HG03521 (cell line): ENCODE measurements at regions not wholly inside any gene's neighbourhood (a gene's known extent, or its start where the extent isn't known, plus 50 kb on each side); places are given as distances from the start of the nearest gene placed in this dataset.

Experiments used
- ATAC-seq: cut with Tn5 transposase; IDR thresholded peaks from one replicate; pipeline ENCODE4 v1.9.1; 2021; ENCODE audit warnings: mild to moderate bottlenecking, moderate library complexity; ENCODE audit not compliant: unreplicated experiment

DNA sequence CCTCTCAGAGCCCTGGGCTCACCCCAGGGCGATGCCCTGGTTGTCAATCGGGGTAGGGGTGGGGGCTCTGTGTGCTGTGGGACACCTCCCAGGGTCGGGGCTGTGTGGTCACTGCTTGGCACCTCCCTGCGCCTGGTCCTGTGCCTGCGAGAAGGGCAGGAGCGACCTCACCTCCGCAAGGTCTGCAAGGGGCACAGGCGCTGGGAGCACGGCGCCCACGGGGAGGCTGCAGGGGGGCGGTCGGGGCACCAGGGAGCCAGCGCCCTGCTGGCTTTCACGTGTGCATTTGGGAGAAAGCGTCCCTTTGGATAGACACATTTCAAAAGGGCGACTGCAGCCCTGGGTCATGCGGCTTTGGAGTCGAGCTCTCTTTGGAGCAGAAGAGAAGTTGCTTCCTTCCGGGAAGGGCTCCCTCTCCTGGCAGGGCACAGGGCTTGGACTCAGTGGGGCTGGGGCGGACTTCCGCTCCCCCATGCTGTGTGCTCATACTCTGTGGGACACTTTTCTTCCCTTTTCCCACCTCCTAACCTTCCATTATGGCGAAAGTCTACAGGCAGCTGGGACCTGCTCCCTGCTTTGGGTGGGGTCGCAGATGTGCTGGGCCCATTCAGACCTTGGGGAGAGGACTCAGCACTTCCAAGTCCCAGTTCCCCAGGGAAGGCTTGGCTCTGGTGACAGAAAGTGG, 52.9 kb upstream of the SLC28A3 start:
- no peak for ATAC-seq

GRCh38 chr9:84394036-84394435, 53.5 kb upstream of the SLC28A3 start:
- no peak for ATAC-seq

DNA sequence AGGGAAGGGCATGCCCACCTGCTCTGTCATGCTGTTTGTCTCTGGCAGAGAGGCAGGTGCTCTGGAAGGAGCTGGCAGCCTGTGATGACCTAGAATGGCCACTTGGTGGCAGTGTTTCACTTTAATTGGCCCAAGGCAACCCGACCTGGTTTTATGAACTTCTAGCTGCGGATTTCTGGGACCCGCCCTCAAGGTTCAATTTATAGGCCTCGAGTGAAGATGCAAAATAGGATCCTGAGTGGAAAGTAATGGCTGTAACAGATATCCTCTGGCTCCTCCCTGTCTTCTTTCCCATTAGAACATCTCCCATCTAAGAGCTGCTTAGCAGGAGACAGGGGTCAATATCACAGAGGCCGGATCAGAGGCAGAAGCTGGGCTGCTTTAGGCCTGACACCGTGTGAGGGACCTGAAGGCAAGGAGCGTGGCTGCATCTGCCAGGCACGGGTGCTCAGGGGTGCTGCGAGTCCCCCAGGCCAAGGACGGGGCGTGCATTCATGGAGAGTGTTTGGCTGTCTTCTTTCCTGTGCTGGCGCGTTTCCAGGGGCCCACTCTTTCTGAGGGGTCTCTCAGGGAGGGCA, 56.7 kb upstream of the SLC28A3 start:
- no peak for ATAC-seq

- ATAC-seq: no peak
Observed at GRCh38 chr9:84397822-84398221, 57.3 kb upstream of the SLC28A3 start.

GRCh38 chr9:84402517-84402916, 62.0 kb upstream of the SLC28A3 start:
- no peak for ATAC-seq

GRCh38 chr9:84403288-84403687, 62.7 kb upstream of the SLC28A3 start:
- no peak for ATAC-seq

DNA sequence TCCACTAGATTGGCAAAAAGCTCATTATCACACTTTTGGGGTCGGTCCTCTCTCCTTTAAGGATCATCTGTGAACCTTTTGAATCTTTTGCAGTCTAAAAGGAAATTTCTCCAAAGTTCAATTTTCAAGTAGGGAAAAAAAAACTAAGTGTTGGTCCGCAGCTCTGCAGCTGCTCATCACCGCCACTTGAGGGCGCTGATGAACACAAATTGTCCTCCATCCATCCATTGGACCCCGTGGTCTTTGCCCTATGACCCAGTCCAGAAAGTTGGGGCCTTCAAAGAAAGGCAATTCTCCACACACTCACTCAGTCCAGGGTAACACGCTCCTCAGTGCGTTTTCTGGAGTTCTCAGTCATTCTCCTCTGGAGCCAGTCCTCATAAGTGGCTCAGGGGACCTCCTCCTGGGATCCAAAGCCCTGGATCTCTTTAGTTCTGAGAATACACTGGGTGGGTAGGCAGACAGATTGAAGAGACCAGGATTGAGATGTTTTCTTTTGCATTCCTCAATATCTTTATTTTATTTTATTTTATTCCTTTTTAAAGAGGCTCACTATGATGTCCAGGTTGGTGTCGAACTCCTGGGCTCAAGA, 63.6 kb upstream of the SLC28A3 start:
- ATAC-seq: no peak

DNA sequence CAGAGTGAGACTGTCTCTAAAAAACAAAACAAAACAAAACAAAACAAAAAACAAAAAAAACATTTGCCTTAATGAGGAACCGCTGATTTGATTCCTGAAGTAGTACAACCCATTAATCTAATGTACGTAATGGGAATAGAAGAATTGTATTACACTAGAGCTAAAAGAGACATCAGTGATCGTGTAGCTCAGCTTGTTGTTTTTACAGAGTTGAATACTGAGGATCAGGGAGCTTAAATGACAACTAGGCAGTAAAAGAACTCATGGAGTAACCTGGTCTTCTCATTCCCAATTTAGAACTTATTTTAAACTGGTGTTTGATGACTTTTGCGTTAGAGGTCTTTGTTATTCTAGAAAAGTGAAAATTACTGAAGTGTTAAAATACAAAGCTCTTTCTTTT, 65.1 kb upstream of the SLC28A3 start:
- ATAC-seq: no peak

- no peak for ATAC-seq
Observed at GRCh38 chr9:84408416-84408815, 67.9 kb upstream of the SLC28A3 start.

DNA sequence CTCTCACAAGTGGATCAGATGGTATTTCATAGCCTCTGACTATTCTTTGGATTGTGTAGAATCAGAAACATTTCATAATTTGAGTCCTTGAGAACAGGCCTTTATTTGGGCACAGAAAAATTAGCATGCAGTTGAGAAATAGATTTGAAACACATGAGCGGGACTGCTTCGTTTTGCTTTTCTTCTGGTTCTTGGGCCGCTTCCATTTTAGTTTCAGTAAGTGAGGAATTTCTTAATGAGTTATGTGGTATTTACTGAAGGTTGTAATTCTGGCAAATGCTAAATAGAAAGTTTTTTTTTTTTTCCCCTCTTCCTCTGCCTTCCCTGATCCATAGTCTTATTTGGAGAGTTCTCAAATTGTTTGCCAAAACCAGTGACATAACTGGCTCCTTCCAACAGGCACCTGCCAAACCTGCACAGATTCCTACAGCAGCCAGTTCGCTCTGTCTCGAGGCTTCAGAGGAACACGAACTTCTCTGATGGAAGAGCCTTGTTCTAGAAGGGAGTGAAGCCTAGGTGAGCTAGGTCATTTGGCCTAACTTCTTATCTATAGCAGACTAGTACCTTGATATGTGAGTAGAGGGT, 71.2 kb upstream of the SLC28A3 start:
- no peak for ATAC-seq

DNA sequence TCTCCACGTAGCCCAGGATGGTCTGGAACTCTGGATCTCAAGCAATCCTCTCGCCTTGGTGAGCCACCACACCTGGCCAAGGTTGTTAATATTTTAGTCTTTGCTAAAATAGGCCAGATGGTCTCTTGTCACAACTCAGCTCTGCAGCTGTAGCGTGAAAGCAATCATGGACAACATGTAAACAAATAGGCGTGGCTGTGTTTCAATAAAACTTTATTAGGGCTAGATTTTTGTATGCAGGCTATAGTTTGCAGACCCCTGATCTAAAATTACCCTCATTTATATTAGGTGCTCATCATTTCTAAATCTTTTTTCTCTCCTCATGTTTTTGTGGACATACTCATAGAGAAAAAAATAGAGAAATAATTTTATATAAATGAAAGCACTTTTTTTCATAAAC, 72.1 kb upstream of the SLC28A3 start:
- no peak for ATAC-seq

DNA sequence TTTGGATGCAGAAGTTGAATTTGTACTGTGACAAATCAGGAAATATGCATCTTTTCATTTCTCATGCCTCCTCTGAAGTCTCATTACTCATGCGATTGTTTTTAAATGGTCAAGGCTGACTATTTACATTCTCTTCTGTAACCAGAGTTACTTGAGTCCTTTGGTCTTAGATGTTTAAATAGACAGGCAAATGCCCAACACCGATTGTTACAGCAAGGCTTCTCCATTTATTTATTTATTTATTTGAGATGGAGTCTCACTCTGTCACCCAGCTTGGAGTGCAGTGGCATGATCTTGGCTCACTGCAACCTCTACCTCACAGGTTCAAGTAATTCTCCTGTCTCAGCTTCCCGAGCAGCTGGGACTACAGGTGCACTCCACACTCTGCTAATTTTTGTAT, 72.7 kb upstream of the SLC28A3 start:
- ATAC-seq: no peak

DNA sequence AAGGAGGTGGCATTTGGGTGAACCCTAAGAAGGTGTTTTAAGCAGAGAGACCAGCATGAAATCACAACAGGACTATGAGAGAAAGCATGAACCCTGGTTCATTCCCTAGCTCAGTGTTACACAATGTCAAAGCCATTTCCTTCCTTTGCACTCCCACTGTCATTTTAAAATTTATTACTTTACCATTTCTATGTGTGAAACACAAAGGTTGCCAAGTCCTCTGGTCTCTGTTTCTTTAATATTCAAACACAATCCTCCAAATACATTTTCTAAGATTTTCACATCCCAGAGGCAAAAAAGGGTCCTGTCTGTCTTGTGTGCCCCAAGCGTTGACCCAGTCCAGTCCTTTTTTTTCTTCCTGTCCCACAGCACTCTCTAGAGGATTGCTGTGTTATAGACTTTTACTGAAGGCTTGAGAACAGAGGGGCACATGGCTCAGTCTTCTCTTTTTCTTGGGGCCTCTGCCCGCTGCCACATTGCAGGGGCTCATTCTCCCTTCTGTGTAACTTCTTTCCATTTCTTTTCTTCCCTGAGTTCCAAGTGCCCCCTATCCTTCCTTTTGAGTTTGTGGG, 78.6 kb upstream of the SLC28A3 start:
- no peak for ATAC-seq

DNA sequence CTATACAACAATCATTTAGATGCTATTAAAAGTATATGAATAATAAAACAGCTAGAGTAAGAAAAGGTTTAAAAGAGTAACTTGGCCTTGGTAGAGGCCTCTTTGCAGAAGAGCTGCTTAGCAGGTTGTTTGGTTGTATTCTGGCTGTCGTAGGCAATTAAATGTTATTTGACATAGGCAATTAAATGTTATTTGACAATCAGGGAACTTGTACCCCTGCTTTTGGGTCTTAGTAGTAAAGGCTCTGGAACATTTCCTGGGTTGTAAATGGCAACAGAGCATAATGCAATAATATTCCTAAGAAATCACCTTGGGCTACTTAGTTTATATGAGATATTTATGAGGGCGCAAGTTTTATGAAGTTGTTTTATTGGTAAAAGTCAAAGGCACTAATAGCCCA, 84.4 kb upstream of the SLC28A3 start:
- no peak for ATAC-seq

DNA sequence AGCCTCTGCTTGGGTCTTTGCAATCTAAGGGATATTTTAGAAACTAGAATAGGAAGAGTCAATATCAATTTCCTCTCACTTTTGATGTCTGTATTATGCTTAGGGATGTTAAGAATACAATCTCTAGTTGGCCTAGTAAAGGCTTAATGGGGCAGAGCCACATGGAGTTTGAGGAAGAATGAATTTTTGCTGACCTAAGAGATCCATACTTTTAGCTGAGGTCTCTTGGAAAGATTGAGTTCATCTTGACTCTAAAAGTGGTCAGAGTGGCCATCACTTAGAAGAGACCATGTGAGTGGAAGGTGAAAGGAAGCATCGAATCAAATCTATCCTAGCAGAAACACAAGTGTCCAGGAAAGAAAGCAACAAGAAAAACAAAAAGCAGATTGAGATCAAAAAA, 92.2 kb upstream of the SLC28A3 start:
- no peak for ATAC-seq

DNA sequence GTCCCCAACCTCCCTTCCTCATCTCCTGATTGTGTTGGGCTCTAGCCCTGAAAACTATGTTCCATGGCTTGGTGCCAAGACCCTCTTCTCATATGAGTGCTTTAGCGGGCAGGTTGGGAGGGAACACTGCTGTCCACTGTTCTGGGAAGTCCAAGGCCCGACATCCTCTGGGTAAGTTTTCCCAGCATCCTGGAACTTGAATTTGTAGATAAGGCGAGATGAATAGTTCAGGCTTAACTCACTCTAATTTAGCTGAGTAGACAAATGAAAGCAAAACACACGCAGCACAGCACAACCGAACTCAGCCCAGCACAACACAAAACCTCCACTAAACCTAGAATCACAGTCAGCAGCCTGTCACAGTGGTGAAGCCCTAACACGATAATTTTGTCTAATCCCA, 95.3 kb upstream of the SLC28A3 start:
- ATAC-seq: no peak

- ATAC-seq: no peak
Observed at GRCh38 chr9:84436386-84437109, 96.0 kb upstream of the SLC28A3 start.

DNA sequence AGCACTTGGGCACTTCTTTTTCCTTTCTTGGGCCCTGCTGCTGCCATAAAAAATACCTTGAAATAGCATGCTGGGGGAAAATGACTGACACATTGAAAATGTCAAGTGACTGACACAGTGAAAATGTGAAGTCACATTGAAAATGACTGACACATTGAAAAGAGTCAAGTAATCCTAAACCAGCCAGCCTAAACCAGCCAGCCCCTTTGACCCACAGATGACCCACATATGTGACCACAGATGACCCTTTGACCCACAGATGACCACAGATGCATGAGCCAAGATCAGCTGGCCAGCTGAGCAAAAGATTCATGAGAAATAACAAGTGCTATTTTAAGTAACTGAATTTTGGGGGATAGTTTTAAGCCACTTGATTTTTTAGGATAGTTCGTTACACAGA, 97.8 kb upstream of the SLC28A3 start:
- ATAC-seq: no peak

DNA sequence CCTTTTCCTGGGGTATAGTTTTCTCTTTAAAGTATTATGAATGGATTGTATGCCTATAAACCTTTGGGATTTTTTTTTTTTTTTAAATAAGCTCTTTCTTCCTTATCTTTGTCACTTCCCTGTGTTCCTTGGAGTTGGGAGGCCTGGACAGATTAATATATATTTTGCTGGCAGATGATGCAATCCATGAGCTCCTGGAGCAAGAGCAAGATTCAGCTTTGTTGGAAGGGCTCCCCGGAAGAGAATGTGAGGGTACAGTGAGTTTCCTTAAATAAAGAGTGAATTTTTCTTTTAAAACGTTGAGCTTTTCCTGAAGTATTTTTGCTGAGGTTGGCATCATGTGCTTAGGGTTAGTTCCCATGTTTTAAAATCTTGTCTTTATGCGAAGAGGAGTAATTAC, 98.7 kb upstream of the SLC28A3 start:
- ATAC-seq: no peak

DNA sequence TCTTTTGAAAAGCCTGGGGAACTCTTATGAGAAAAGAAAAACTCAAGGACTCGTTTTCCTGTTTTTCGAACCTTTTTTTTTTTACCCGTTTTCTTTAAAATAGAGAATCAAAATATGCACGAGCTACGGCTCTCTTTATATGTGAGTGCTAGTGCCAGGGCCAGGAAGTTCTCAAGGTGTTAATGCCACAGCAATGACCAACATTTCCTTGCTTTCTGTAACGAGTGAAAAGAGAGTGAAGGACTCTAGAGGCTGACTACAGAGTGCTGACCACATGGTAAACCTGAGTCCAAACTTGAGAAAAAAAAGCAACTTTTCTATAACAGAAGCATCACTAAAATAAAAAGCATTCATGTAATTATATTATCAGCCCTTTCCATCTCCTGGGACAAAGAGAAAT, 102.2 kb upstream of the SLC28A3 start:
- ATAC-seq: no peak

DNA sequence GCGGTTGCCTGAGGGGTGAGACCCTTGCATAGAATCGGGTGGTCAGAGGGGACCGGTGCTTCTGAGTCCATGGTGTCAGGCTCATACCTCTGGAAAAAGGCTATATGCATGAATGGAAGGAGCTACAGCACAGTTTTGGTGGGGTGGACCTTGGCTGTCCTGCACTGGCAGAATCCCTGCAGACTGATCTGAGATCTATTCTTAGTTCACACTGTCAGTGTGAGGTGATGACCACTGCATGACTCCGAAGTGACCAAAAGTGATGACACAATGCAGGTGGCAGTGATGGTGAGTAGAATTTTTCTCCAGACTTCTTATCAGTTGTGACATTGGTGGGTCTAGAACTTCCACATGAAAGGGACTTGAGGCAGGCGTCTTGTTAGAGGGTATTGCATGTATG, 105.2 kb upstream of the SLC28A3 start:
- ATAC-seq: no peak
